ENCODE measurements at regions not wholly inside any gene's neighbourhood (a gene's known extent, or its start where the extent isn't known, plus 50 kb on each side); places are given as distances from the start of the nearest gene placed in this dataset.

DNA sequence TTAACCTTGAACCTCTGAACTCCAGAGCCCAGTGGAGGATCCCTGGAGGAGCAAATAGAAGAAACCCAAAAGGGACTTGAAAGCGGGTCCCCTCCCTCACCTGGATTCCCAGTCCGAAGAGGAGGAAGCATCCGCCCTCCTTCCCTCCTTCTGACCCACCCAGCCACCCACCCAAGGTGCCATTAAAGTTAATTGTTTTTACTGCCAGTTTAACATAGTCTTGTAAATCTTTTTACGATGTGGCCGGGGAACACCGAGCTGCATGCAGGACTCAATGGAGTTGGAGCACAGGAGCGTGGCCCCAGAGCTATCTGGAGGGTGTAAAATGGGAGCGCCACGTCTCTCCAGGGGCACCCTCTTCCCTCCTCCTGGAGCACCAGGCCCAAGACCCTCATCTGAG is 49.9 kb upstream of the TBX3 start:
- no peak for TF ChIP-seq EZH2 (IDR thresholded peaks at IDR 0.05; ENCODE audit: low read length, missing control alignments)
- TF ChIP-seq, protein P1, sequence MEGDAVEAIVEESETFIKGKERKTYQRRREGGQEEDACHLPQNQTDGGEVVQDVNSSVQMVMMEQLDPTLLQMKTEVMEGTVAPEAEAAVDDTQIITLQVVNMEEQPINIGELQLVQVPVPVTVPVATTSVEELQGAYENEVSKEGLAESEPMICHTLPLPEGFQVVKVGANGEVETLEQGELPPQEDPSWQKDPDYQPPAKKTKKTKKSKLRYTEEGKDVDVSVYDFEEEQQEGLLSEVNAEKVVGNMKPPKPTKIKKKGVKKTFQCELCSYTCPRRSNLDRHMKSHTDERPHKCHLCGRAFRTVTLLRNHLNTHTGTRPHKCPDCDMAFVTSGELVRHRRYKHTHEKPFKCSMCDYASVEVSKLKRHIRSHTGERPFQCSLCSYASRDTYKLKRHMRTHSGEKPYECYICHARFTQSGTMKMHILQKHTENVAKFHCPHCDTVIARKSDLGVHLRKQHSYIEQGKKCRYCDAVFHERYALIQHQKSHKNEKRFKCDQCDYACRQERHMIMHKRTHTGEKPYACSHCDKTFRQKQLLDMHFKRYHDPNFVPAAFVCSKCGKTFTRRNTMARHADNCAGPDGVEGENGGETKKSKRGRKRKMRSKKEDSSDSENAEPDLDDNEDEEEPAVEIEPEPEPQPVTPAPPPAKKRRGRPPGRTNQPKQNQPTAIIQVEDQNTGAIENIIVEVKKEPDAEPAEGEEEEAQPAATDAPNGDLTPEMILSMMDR (conservative IDR thresholded peaks at IDR 0.05 in 1 of 2, IDR thresholded peaks at IDR 0.05 in 1 of 2; ENCODE audit: low read depth in 1 of 2, low read length in 2 of 2): no peak

Measured in fibroblast of lung (primary cell).